ENCODE measurements at regions not wholly inside any gene's neighbourhood (a gene's known extent, or its start where the extent isn't known, plus 50 kb on each side); places are given as distances from the start of the nearest gene placed in this dataset.

GRCh38 chr22:26912655-26913345 is 255.4 kb downstream of the MIAT start:
- Histone ChIP-seq H3K9ac (ENCODE audit: low read length) (no peak overlapping the region), H2AFZ (ENCODE audit: low read length) (no peak overlapping the region), H3K79me2 (ENCODE audit: insufficient read depth, low read length) (no peaks in the 10 kb centered on the region), H3K4me2 (ENCODE audit: low read length) (no peak overlapping the region), H3K27ac (ENCODE audit: low read depth, low read length, poor library complexity, severe bottlenecking) (no peak overlapping the region), H3K36me3 (ENCODE audit: insufficient read depth, low read length) (no peaks in the 10 kb centered on the region), H4K20me1 (ENCODE audit: insufficient read depth, low read length) (no peaks in the 10 kb centered on the region), H3K9me2 (ENCODE audit: low read depth, low read length) (no peaks in the 10 kb centered on the region), H3F3A (ENCODE audit: insufficient read depth, low read length) (no peaks in the 10 kb centered on the region), H3K4me3 (ENCODE audit: low read depth, low read length, poor library complexity, severe bottlenecking) (no peak overlapping the region), H3K4me1 (ENCODE audit: insufficient read depth, low read length, severe bottlenecking) (no peaks in the 10 kb centered on the region), H3K9me3 (ENCODE audit: low read length) (no peaks in the 10 kb centered on the region), H3K27me3 (ENCODE audit: insufficient read depth, low read length) (no peaks in the 10 kb centered on the region; the same call in 1 of the 2 replicates)
- TF ChIP-seq, protein P1, sequence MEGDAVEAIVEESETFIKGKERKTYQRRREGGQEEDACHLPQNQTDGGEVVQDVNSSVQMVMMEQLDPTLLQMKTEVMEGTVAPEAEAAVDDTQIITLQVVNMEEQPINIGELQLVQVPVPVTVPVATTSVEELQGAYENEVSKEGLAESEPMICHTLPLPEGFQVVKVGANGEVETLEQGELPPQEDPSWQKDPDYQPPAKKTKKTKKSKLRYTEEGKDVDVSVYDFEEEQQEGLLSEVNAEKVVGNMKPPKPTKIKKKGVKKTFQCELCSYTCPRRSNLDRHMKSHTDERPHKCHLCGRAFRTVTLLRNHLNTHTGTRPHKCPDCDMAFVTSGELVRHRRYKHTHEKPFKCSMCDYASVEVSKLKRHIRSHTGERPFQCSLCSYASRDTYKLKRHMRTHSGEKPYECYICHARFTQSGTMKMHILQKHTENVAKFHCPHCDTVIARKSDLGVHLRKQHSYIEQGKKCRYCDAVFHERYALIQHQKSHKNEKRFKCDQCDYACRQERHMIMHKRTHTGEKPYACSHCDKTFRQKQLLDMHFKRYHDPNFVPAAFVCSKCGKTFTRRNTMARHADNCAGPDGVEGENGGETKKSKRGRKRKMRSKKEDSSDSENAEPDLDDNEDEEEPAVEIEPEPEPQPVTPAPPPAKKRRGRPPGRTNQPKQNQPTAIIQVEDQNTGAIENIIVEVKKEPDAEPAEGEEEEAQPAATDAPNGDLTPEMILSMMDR (IDR thresholded peaks at IDR 0.05; ENCODE audit: low read length): no peak
- TF ChIP-seq EZH2 (IDR thresholded peaks at IDR 0.05; ENCODE audit: borderline replicate concordance, low read length): no peak

DNA sequence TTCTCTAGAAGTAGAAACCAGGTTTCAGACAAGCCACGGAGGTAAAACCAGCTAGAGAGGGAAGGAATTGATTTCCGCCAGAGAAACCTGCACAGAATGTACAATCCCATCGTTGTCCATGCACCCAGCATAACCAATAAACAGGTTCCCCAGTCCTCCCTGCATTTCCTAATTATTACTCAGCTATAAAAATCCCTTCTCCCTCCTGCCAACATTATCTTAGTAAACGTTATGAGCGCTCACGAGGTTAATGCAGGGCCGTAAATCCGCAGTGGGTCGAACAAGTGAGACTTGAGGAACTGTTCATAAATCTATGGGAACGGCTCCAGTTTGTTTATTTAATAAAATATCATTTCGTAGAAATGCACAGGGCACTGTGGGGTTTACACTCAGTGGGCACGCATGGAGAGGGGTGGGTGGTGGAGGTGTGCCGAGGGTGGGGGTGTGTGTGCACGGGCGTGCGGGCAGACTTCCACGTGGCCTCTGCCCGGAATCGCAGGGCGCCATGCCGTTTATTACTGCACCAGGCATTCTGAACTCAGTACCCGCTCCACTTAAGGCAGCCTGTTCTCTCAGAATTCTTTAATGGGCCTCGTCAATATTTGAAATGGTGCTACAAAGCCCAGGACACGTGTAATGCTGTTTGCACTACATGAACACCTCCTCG is 257.3 kb downstream of the MIAT start:
- no peak overlapping the region for H3K4me2 ChIP-seq (ENCODE audit: low read length)
- H3K27me3 ChIP-seq (ENCODE audit: insufficient read depth, low read length): no peaks in the 10 kb centered on the region; the same call in 1 of the 2 replicates
- no peaks in the 10 kb centered on the region for H3K36me3 ChIP-seq (ENCODE audit: insufficient read depth, low read length)
- H3F3A ChIP-seq (ENCODE audit: insufficient read depth, low read length): no peaks in the 10 kb centered on the region
- H4K20me1 ChIP-seq (ENCODE audit: insufficient read depth, low read length): no peaks in the 10 kb centered on the region
- H3K4me1 ChIP-seq (ENCODE audit: insufficient read depth, low read length, severe bottlenecking): no peaks in the 10 kb centered on the region
- H3K9ac ChIP-seq (ENCODE audit: low read length): no peak overlapping the region
- no peak overlapping the region for H3K4me3 ChIP-seq (ENCODE audit: low read depth, low read length, poor library complexity, severe bottlenecking)
- no peaks in the 10 kb centered on the region for H3K79me2 ChIP-seq (ENCODE audit: insufficient read depth, low read length)
- no peak overlapping the region for H2AFZ ChIP-seq (ENCODE audit: low read length)
- no peak overlapping the region for H3K27ac ChIP-seq (ENCODE audit: low read depth, low read length, poor library complexity, severe bottlenecking)
- no peak for TF ChIP-seq EZH2 (IDR thresholded peaks at IDR 0.05; ENCODE audit: borderline replicate concordance, low read length)
- TF ChIP-seq, protein P1 (IDR thresholded peaks at IDR 0.05; ENCODE audit: low read length): no peak
- H3K9me3 ChIP-seq (ENCODE audit: low read length): no peaks in the 10 kb centered on the region
- no peaks in the 10 kb centered on the region for H3K9me2 ChIP-seq (ENCODE audit: low read depth, low read length)

- no peak overlapping the region for H3K4me2 ChIP-seq (ENCODE audit: low read length)
- H3K27me3 ChIP-seq (ENCODE audit: insufficient read depth, low read length): no peaks in the 10 kb centered on the region; the same call in 1 of the 2 replicates
- H3K79me2 ChIP-seq (ENCODE audit: insufficient read depth, low read length): no peaks in the 10 kb centered on the region
- no peaks in the 10 kb centered on the region for H3K9me2 ChIP-seq (ENCODE audit: low read depth, low read length)
- no peaks in the 10 kb centered on the region for H3K4me1 ChIP-seq (ENCODE audit: insufficient read depth, low read length, severe bottlenecking)
- no peaks in the 10 kb centered on the region for H3F3A ChIP-seq (ENCODE audit: insufficient read depth, low read length)
- no peak overlapping the region for H3K9ac ChIP-seq (ENCODE audit: low read length)
- H3K27ac ChIP-seq (ENCODE audit: low read depth, low read length, poor library complexity, severe bottlenecking): no peak overlapping the region
- no peaks in the 10 kb centered on the region for H4K20me1 ChIP-seq (ENCODE audit: insufficient read depth, low read length)
- no peaks in the 10 kb centered on the region for H3K36me3 ChIP-seq (ENCODE audit: insufficient read depth, low read length)
- H3K4me3 ChIP-seq (ENCODE audit: low read depth, low read length, poor library complexity, severe bottlenecking): no peak overlapping the region
- no peak overlapping the region for H2AFZ ChIP-seq (ENCODE audit: low read length)
- TF ChIP-seq, protein P1 (IDR thresholded peaks at IDR 0.05; ENCODE audit: low read length): no peak
- no peak for TF ChIP-seq EZH2 (IDR thresholded peaks at IDR 0.05; ENCODE audit: borderline replicate concordance, low read length)
- H3K9me3 ChIP-seq (ENCODE audit: low read length): no peaks in the 10 kb centered on the region
Measured at GRCh38 chr22:26916236-26916635, 258.8 kb downstream of the MIAT start.

Data from OCI-LY1 (cell line).